NOMO-1 treated with dmso at 0.1 percent for 144 hours (cell line): ENCODE measurements at regions not wholly inside any gene's neighbourhood (a gene's known extent, or its start where the extent isn't known, plus 50 kb on each side); places are given as distances from the start of the nearest gene placed in this dataset.

Experiments
- DNase-seq: peaks from one replicate; lab custom pipeline; 2025; ENCODE audit not compliant: unreplicated experiment; lab: John Stamatoyannopoulos, UW

- no peak for DNase-seq
Observed at GRCh38 chr10:107813451-107814162, 649.1 kb upstream of the SORCS1 start.

- no peak for DNase-seq
Observed at GRCh38 chr10:107809889-107810288, 645.4 kb upstream of the SORCS1 start.

GRCh38 chr10:107807836-107808235 lies 643.3 kb upstream of the SORCS1 start:
- no peak for DNase-seq

- DNase-seq, result no peak
Observed at GRCh38 chr10:107806026-107806425, 641.5 kb upstream of the SORCS1 start.

- DNase-seq, result no peak
Observed at GRCh38 chr10:107803546-107803945, 639.0 kb upstream of the SORCS1 start.

- peak; percentile 72 for DNase-seq
Observed at GRCh38 chr10:107800061-107800460, 635.6 kb upstream of the SORCS1 start.

- DNase-seq, result no peak
Observed at GRCh38 chr10:107790271-107790670, 625.8 kb upstream of the SORCS1 start.

- DNase-seq, result no peak
Observed at GRCh38 chr10:107771066-107771465, 606.6 kb upstream of the SORCS1 start.

- no peak for DNase-seq
Observed at GRCh38 chr10:107767185-107767584, 602.7 kb upstream of the SORCS1 start.

- no peak for DNase-seq
Observed at GRCh38 chr10:107754814-107755213, 590.3 kb upstream of the SORCS1 start.

GRCh38 chr10:107749235-107749634 lies 584.7 kb upstream of the SORCS1 start:
- no peak for DNase-seq

- no peak for DNase-seq
Observed at GRCh38 chr10:107747851-107748250, 583.3 kb upstream of the SORCS1 start.

GRCh38 chr10:107741971-107742370 lies 577.5 kb upstream of the SORCS1 start:
- no peak for DNase-seq

GRCh38 chr10:107740962-107741690 lies 576.6 kb upstream of the SORCS1 start:
- DNase-seq, result no peak

- DNase-seq, result no peak
Observed at GRCh38 chr10:107739951-107740350, 575.4 kb upstream of the SORCS1 start.

- DNase-seq, result no peak
Observed at GRCh38 chr10:107733328-107734130, 569.0 kb upstream of the SORCS1 start.

GRCh38 chr10:107732045-107732444 lies 567.5 kb upstream of the SORCS1 start:
- DNase-seq, result no peak

- peak; percentile 76 for DNase-seq
Observed at GRCh38 chr10:107728807-107729206, 564.3 kb upstream of the SORCS1 start.

- no peak for DNase-seq
Observed at GRCh38 chr10:107727767-107728317, 563.3 kb upstream of the SORCS1 start.

GRCh38 chr10:107718864-107719263 lies 554.4 kb upstream of the SORCS1 start:
- DNase-seq, result no peak

GRCh38 chr10:107717046-107717445 lies 552.5 kb upstream of the SORCS1 start:
- DNase-seq, result no peak
